ENCODE measurements at regions not wholly inside any gene's neighbourhood (a gene's known extent, or its start where the extent isn't known, plus 50 kb on each side); places are given as distances from the start of the nearest gene placed in this dataset.

DNA sequence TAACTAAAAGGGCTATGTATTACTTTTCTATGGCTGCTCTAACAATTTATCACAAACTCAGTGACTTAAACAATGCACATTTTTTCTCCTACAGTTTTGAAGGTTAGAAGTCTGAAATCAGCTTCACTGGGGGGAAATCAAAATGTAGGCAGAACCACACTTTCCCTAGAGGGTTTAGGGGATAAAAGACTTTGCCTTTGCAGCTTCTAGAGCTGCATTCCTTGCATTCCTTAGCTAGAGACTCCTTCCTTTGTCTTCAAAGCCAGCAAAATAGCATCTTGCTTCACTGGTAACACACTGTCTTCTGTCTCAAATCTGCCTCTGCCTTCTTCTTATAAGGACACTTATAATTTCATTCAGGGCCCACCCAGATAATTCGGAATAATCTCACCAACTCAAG is 152.4 kb upstream of the SPIN4 start:
- TF ChIP-seq ZNF565 (CRISPR knock-in tag; conservative IDR thresholded peaks at IDR 0.05; ENCODE audit: low read depth), result no peak
- TF ChIP-seq, protein P1, sequence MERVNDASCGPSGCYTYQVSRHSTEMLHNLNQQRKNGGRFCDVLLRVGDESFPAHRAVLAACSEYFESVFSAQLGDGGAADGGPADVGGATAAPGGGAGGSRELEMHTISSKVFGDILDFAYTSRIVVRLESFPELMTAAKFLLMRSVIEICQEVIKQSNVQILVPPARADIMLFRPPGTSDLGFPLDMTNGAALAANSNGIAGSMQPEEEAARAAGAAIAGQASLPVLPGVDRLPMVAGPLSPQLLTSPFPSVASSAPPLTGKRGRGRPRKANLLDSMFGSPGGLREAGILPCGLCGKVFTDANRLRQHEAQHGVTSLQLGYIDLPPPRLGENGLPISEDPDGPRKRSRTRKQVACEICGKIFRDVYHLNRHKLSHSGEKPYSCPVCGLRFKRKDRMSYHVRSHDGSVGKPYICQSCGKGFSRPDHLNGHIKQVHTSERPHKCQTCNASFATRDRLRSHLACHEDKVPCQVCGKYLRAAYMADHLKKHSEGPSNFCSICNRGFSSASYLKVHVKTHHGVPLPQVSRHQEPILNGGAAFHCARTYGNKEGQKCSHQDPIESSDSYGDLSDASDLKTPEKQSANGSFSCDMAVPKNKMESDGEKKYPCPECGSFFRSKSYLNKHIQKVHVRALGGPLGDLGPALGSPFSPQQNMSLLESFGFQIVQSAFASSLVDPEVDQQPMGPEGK (CRISPR knock-in tag; IDR thresholded peaks at IDR 0.05; ENCODE audit: borderline replicate concordance), result no peak
- TF ChIP-seq TOX (CRISPR knock-in tag; IDR thresholded peaks at IDR 0.05; ENCODE audit: borderline replicate concordance), result no peak
- TF ChIP-seq, protein P2, sequence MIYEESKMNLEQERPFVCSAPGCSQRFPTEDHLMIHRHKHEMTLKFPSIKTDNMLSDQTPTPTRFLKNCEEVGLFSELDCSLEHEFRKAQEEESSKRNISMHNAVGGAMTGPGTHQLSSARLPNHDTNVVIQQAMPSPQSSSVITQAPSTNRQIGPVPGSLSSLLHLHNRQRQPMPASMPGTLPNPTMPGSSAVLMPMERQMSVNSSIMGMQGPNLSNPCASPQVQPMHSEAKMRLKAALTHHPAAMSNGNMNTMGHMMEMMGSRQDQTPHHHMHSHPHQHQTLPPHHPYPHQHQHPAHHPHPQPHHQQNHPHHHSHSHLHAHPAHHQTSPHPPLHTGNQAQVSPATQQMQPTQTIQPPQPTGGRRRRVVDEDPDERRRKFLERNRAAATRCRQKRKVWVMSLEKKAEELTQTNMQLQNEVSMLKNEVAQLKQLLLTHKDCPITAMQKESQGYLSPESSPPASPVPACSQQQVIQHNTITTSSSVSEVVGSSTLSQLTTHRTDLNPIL (CRISPR knock-in tag; IDR thresholded peaks at IDR 0.05; ENCODE audit: low read depth), result no peak
- no peak for TF ChIP-seq BACH2 (CRISPR knock-in tag; IDR thresholded peaks at IDR 0.05; ENCODE audit: borderline replicate concordance)
- no peak for TF ChIP-seq RARB (CRISPR knock-in tag; IDR thresholded peaks at IDR 0.05)
- TF ChIP-seq ISL1 (CRISPR knock-in tag; IDR thresholded peaks at IDR 0.05), result no peak
- no peak for TF ChIP-seq ARNTL (CRISPR knock-in tag; IDR thresholded peaks at IDR 0.05; ENCODE audit: borderline replicate concordance, low read depth)
- TF ChIP-seq SNAI2 (CRISPR knock-in tag; IDR thresholded peaks at IDR 0.05), result no peak
- no peak for TF ChIP-seq CSDC2 (CRISPR knock-in tag; IDR thresholded peaks at IDR 0.05)
- TF ChIP-seq ZC3H10 (CRISPR knock-in tag; IDR thresholded peaks at IDR 0.05), result no peak
- TF ChIP-seq, protein P3, sequence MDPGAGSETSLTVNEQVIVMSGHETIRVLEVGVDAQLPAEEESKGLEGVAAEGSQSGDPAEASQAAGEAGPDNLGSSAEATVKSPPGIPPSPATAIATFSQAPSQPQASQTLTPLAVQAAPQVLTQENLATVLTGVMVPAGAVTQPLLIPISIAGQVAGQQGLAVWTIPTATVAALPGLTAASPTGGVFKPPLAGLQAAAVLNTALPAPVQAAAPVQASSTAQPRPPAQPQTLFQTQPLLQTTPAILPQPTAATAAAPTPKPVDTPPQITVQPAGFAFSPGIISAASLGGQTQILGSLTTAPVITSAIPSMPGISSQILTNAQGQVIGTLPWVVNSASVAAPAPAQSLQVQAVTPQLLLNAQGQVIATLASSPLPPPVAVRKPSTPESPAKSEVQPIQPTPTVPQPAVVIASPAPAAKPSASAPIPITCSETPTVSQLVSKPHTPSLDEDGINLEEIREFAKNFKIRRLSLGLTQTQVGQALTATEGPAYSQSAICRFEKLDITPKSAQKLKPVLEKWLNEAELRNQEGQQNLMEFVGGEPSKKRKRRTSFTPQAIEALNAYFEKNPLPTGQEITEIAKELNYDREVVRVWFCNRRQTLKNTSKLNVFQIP (CRISPR knock-in tag; IDR thresholded peaks at IDR 0.05; ENCODE audit: borderline replicate concordance, low read depth), result no peak
- no peak for TF ChIP-seq ZFP30 (CRISPR knock-in tag; IDR thresholded peaks at IDR 0.05)

Data from SK-N-SH treated with all-trans-retinoic acid at 6 μM for 48 hours (cell line).